B cell (primary cell): ENCODE measurements at regions not wholly inside any gene's neighbourhood (a gene's known extent, or its start where the extent isn't known, plus 50 kb on each side); places are given as distances from the start of the nearest gene placed in this dataset.

Experiments
- ATAC-seq: fragments of 200-7000 bp; cut with Tn5 transposase; one replicate; pipeline ENCODE4 v1.10.0; 2021; ENCODE audit warnings: low read depth, mild to moderate bottlenecking, moderate number of reproducible peaks, moderate library complexity
- CTCF ChIA-PET: fragments of 350-600 bp; sonication (Branson Sonifier 250); formaldehyde crosslinking; loops from one replicate; lab custom pipeline; 2021; ENCODE audit warnings: antibody characterized with exemption, inconsistent platforms; lab: Charles Lee
- POLR2A ChIA-PET: fragments of 350-600 bp; sonication (Branson Sonifier 250); formaldehyde crosslinking; loops from one replicate; lab custom pipeline; 2021; ENCODE audit warnings: antibody characterized with exemption; lab: Charles Lee
- DNase-seq: peaks from one replicate; pipeline ENCODE4 v3.0.0; 2013
- H2AFZ ChIP-seq: 2 replicates; pipeline ENCODE4 v1.6.1; 2012; ENCODE audit warnings: mild to moderate bottlenecking, low read depth, low read length; ENCODE audit not compliant: insufficient read depth, poor library complexity, severe bottlenecking
- H3K27ac ChIP-seq, 2 donors: 1 replicate in 1 of 2; 2 replicates in 1 of 2; pipeline ENCODE4 v1.5.1; 2012 to 2013; ENCODE audit warnings: low read length in 2 of 2, mild to moderate bottlenecking in 2 of 2, moderate library complexity in 1 of 2
- H3K27me3 ChIP-seq, 4 experiments: fragments of 200-600 bp in 1 of 4; sonication (generic) in 1 of 4; replicated peaks in 1 of 4; 1 replicate in 2 of 4; 2 replicates in 2 of 4; pipeline versions ENCODE4 v1.6.1 to v1.7.0; 2013 to 2016; ENCODE audit warnings: low read length in 3 of 4, mild to moderate bottlenecking in 2 of 4, mixed read lengths in 1 of 4, moderate library complexity in 1 of 4; ENCODE audit not compliant: insufficient read depth in 4 of 4, control insufficient read depth in 3 of 4; ENCODE audit errors: control extremely low read depth in 1 of 4
- H3K36me3 ChIP-seq, 2 experiments: replicated peaks in 1 of 2; 1 replicate in 1 of 2; 2 replicates in 1 of 2; pipeline versions ENCODE4 v1.6.1 to v1.7.1; 2013; ENCODE audit warnings: low read length in 1 of 2; ENCODE audit not compliant: insufficient read depth in 2 of 2, control insufficient read depth in 1 of 2; ENCODE audit errors: control extremely low read depth in 1 of 2, extremely low read depth in 1 of 2
- H3K4me1 ChIP-seq, 2 donors: fragments of 200-600 bp in 1 of 2; sonication (generic) in 1 of 2; 1 replicate in 1 of 2; 2 replicates in 1 of 2; pipeline versions ENCODE4 v1.5.1 to v1.6.1; 2013 to 2017; ENCODE audit warnings: low read length in 2 of 2; ENCODE audit not compliant: control insufficient read depth in 2 of 2, insufficient read depth in 2 of 2
- H3K4me2 ChIP-seq: replicated peaks from 2 replicates; pipeline ENCODE3; 2012; ENCODE audit warnings: mild to moderate bottlenecking, low read depth, low read length; ENCODE audit not compliant: poor library complexity, severe bottlenecking
- H3K4me3 ChIP-seq, 5 experiments: fragments of 200-600 bp in 1 of 5; sonication (generic) in 1 of 5; 1 replicate in 3 of 5; 2 replicates in 2 of 5; pipeline versions ENCODE4 v1.5.1 to v1.7.0; 2011 to 2016; ENCODE audit warnings: low read length in 4 of 5, mild to moderate bottlenecking in 4 of 5, low read depth in 2 of 5, control low read depth in 1 of 5, moderate library complexity in 1 of 5; ENCODE audit not compliant: insufficient read depth in 1 of 5; ENCODE audit errors: control extremely low read depth in 1 of 5, extremely low read depth in 1 of 5
- H3K79me2 ChIP-seq: fragments of 200-600 bp; sonication (generic); one replicate; pipeline ENCODE4 v1.6.0; 2016; ENCODE audit warnings: low read length; ENCODE audit not compliant: control insufficient read depth, insufficient read depth
- H3K9ac ChIP-seq: fragments of 200-600 bp; sonication (generic); 2 replicates; pipeline ENCODE4 v1.6.1; 2017; ENCODE audit warnings: mild to moderate bottlenecking, low read length, moderate library complexity
- H3K9me3 ChIP-seq, 3 donors: one replicate each; pipeline versions ENCODE4 v1.6.1 to v1.7.1; 2013; ENCODE audit warnings: low read length in 2 of 3; ENCODE audit not compliant: control insufficient read depth in 2 of 3, insufficient read depth in 1 of 3; ENCODE audit errors: control extremely low read depth in 1 of 3
- H4K20me1 ChIP-seq: 2 replicates; pipeline ENCODE4 v1.6.0; 2012; ENCODE audit warnings: mild to moderate bottlenecking, low read length; ENCODE audit not compliant: insufficient read depth, control insufficient read depth, poor library complexity, severe bottlenecking
- H3K27ac Mint-ChIP-seq: one replicate; pipeline ENCODE4 v1.8.0; 2021; ENCODE audit warnings: mixed read lengths
- H3K27me3 Mint-ChIP-seq: one replicate; pipeline ENCODE4 v1.8.0; 2021; ENCODE audit warnings: mixed read lengths
- H3K4me1 Mint-ChIP-seq: one replicate; pipeline ENCODE4 v1.8.0; 2021; ENCODE audit warnings: mixed read lengths
- H3K4me3 Mint-ChIP-seq: one replicate; pipeline ENCODE4 v1.8.0; 2021; ENCODE audit warnings: mixed read lengths
- H3K9me3 Mint-ChIP-seq: one replicate; pipeline ENCODE4 v1.8.0; 2022; ENCODE audit warnings: mixed read lengths; ENCODE audit not compliant: insufficient read depth
- EZH2 ChIP-seq: IDR thresholded peaks from 2 replicates; pipeline ENCODE4 v1.6.1; 2012; ENCODE audit warnings: borderline replicate concordance, low read depth, mild to moderate bottlenecking, moderate library complexity, low read length; ENCODE audit not compliant: insufficient read depth, poor library complexity, severe bottlenecking
- WGBS: methylation state at CpG from one replicate; pipeline ENCODE4 v1.1.5; 2013; ENCODE audit warnings: missing lambda C conversion rate; ENCODE audit not compliant: insufficient coverage; 5-methylcytosine and 5-hydroxymethylcytosine counted together
- intact Hi-C: fragments of 100-400 bp; cut with micrococcal nuclease; formaldehyde crosslinking; loops from one replicate; pipeline ENCODE4 v1.10.0; 2022
- TF ChIP-seq, protein P1 (sequence below): fragments of 200-600 bp; IDR thresholded peaks from one replicate; pipeline ENCODE4 v1.8.0; 2022; ENCODE audit warnings: antibody characterized with exemption, mild to moderate bottlenecking

DNA sequence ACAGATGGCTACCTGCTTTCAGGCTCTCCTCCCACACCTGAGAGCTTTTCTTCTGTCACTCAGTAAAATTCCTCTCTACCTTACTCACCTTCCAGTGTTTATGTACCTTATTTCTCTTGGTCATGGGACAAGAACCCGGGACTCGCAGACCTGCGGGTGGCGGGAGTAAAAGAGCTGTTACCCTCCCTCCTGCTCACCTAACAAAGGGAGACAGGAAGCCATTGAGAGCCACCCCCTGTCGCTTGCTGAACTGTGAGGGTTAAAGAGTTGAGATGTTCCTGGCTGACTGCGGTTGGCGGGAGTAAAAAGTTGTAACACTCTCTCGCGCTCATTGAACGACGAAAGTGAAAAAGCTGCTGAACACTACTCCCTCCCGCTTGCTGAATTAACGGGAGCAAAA, 1935.1 kb upstream of the FLRT2 start:
- H3K4me1 Mint-ChIP-seq = no peaks in the 10 kb centered on the region
- no peaks in the 10 kb centered on the region for H3K36me3 ChIP-seq

DNA sequence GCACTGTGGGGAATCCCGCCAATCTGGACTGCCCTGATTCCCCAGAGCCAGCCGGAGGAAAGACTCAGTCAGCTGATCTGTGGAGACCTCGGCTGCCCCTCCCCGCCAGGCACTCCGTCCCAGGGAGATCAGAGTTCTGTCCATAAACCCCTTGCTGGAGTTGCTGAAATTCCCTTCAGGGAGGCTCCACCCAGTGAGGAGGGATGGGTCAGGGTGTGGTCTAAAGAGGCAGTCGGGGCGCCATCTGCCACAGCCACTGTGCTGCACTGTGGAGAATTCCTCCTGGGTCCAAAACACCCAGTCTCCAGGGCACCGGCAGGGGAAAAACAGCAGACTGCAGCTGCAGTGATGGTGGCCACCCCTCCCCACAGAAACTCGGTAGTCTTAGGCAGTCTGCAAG, 1922.3 kb upstream of the FLRT2 start:
- no peaks in the 10 kb centered on the region for H3K36me3 ChIP-seq
- no peaks in the 10 kb centered on the region for H3K27me3 ChIP-seq
- ChIA-PET CTCF (no interaction called here), POLR2A (no interaction called here)
- TF ChIP-seq, protein P1, sequence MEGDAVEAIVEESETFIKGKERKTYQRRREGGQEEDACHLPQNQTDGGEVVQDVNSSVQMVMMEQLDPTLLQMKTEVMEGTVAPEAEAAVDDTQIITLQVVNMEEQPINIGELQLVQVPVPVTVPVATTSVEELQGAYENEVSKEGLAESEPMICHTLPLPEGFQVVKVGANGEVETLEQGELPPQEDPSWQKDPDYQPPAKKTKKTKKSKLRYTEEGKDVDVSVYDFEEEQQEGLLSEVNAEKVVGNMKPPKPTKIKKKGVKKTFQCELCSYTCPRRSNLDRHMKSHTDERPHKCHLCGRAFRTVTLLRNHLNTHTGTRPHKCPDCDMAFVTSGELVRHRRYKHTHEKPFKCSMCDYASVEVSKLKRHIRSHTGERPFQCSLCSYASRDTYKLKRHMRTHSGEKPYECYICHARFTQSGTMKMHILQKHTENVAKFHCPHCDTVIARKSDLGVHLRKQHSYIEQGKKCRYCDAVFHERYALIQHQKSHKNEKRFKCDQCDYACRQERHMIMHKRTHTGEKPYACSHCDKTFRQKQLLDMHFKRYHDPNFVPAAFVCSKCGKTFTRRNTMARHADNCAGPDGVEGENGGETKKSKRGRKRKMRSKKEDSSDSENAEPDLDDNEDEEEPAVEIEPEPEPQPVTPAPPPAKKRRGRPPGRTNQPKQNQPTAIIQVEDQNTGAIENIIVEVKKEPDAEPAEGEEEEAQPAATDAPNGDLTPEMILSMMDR = no peak
- TF ChIP-seq EZH2 = no peak
- intact Hi-C loops = no loop called here
- H3K79me2 ChIP-seq = no peaks in the 10 kb centered on the region
- H2AFZ ChIP-seq = no peak overlapping the region
- peaks cover 9% of the 10 kb centered on the region for H3K9me3 Mint-ChIP-seq
- no peak overlapping the region for H3K4me3 Mint-ChIP-seq
- H3K4me1 ChIP-seq = no peaks in the 10 kb centered on the region
- no peak overlapping the region for H3K27ac ChIP-seq
- ATAC-seq (no peak), DNase-seq (no peak)
- no peak overlapping the region for H3K27ac Mint-ChIP-seq
- H3K9me3 ChIP-seq = peaks cover 0 to 11% (median 2%) of the 10 kb centered on the region in 3 donors
- no peaks in the 10 kb centered on the region for H3K4me1 Mint-ChIP-seq
- H3K27me3 Mint-ChIP-seq = no peaks in the 10 kb centered on the region
- no peaks in the 10 kb centered on the region for H4K20me1 ChIP-seq
- no peak overlapping the region for H3K9ac ChIP-seq
- WGBS = 90% methylated on average over 8 of the region's 9 CpGs
- no peak overlapping the region for H3K4me3 ChIP-seq
- H3K4me2 ChIP-seq = no peak overlapping the region

More for the DNA sequence above, 1935.1 kb upstream of the FLRT2 start:
- no peak overlapping the region for H3K27ac ChIP-seq
- H4K20me1 ChIP-seq = no peaks in the 10 kb centered on the region
- no peaks in the 10 kb centered on the region for H3K79me2 ChIP-seq
- ChIA-PET CTCF (no interaction called here), POLR2A (no interaction called here)
- Mint-ChIP-seq H3K27me3 (no peaks in the 10 kb centered on the region), H3K9me3 (peaks cover 5% of the 10 kb centered on the region), H3K4me3 (no peak overlapping the region), H3K27ac (no peak overlapping the region)
- H3K4me3 ChIP-seq = no peak overlapping the region
- WGBS = 100% methylated on average over 6 of the region's 13 CpGs
- no peak overlapping the region for H2AFZ ChIP-seq
- intact Hi-C loops = no loop called here
- no peak overlapping the region for H3K9ac ChIP-seq
- no peak for TF ChIP-seq EZH2
- TF ChIP-seq, protein P1 = no peak
- no peak overlapping the region for H3K4me2 ChIP-seq
- no peaks in the 10 kb centered on the region for H3K4me1 ChIP-seq
- ATAC-seq = no peak
- DNase-seq = no peak
- peaks cover 0 to 10% (median 0%) of the 10 kb centered on the region in 3 donors for H3K9me3 ChIP-seq
- H3K27me3 ChIP-seq = no peaks in the 10 kb centered on the region
